Body of pancreas (tissue), 4 donors: ENCODE measurements at regions not wholly inside any gene's neighbourhood (a gene's known extent, or its start where the extent isn't known, plus 50 kb on each side); places are given as distances from the start of the nearest gene placed in this dataset.

Experiments used
- POLR2A ChIP-seq, 3 donors: fragments of 450-650 bp; IDR thresholded peaks; one replicate each; pipeline ENCODE4 v1.6.1; 2016; ENCODE audit warnings: antibody characterized with exemption in 3 of 3, mild to moderate bottlenecking in 2 of 3
- TF ChIP-seq, protein P1 (sequence below), 7 experiments: fragments of 450-650 bp in 4 of 7; fragments of 200-600 bp in 3 of 7; sonication (generic) in 3 of 7; IDR thresholded peaks; one replicate each; pipeline ENCODE4 v1.5.1; 2016 to 2019; ENCODE audit warnings: antibody characterized with exemption in 7 of 7

DNA sequence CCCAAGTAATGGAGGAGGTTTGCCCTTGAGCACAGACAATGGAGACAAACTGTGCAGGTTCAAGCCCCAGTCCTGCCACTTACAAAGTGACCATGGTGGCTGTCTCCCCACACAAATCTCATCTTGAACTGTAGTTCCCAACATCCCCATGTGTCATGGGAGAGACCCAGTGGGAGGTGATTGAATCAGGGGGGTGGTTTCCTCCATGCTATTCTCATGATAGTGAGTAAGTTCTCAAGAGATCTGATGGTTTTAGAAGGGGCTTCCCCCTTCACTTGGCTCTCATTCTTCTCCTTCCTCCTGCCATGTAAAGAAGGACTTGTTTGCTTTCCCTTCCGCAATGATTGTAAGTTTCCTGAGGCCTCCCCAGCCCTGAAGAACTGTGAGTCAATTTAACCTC lies 225.4 kb downstream of the TXNL1 start:
- TF ChIP-seq, protein P1, sequence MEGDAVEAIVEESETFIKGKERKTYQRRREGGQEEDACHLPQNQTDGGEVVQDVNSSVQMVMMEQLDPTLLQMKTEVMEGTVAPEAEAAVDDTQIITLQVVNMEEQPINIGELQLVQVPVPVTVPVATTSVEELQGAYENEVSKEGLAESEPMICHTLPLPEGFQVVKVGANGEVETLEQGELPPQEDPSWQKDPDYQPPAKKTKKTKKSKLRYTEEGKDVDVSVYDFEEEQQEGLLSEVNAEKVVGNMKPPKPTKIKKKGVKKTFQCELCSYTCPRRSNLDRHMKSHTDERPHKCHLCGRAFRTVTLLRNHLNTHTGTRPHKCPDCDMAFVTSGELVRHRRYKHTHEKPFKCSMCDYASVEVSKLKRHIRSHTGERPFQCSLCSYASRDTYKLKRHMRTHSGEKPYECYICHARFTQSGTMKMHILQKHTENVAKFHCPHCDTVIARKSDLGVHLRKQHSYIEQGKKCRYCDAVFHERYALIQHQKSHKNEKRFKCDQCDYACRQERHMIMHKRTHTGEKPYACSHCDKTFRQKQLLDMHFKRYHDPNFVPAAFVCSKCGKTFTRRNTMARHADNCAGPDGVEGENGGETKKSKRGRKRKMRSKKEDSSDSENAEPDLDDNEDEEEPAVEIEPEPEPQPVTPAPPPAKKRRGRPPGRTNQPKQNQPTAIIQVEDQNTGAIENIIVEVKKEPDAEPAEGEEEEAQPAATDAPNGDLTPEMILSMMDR (IDR thresholded peaks at IDR 0.05) = no peak
- TF ChIP-seq POLR2A (IDR thresholded peaks at IDR 0.05) = no peak
